Body of pancreas (tissue), 4 donors: ENCODE measurements at regions not wholly inside any gene's neighbourhood (a gene's known extent, or its start where the extent isn't known, plus 50 kb on each side); places are given as distances from the start of the nearest gene placed in this dataset.

Experiments
- ATAC-seq: fragments of 150-250 bp; one replicate; pipeline ENCODE4 v1.9.1; 2016
- DNase-seq, 4 donors: peaks; one replicate each; pipeline ENCODE4 v3.0.0-alpha.2; 2019
- H3K27ac ChIP-seq, 4 donors: fragments of 200-600 bp; sonication (generic); 1 replicate in 3 of 4; 2 replicates in 1 of 4; pipeline versions ENCODE4 v1.5.1 to v1.6.1; 2016 to 2019; ENCODE audit warnings: mild to moderate bottlenecking in 1 of 4, mixed read lengths in 1 of 4, moderate library complexity in 1 of 4
- H3K27me3 ChIP-seq, 2 donors: fragments of 200-600 bp; sonication (generic); one replicate each; pipeline ENCODE4 v1.6.0; 2016; ENCODE audit warnings: mild to moderate bottlenecking in 1 of 2
- H3K36me3 ChIP-seq, 2 donors: fragments of 200-600 bp; sonication (generic); replicated peaks in 1 of 2; 2 replicates each; pipeline ENCODE4 v1.5.1; 2016; ENCODE audit warnings: low read depth in 2 of 2; ENCODE audit not compliant: insufficient read depth in 1 of 2
- H3K4me1 ChIP-seq: fragments of 200-600 bp; sonication (generic); one replicate; pipeline ENCODE4 v1.6.0; 2016
- H3K4me3 ChIP-seq, 2 donors: fragments of 200-600 bp; sonication (generic); 1 replicate in 1 of 2; 2 replicates in 1 of 2; pipeline ENCODE4 v1.5.1; 2016 to 2019
- H3K9me3 ChIP-seq, 3 donors: fragments of 200-600 bp; sonication (generic); 1 replicate in 2 of 3; 2 replicates in 1 of 3; pipeline ENCODE4 v1.5.1; 2016
- POLR2A ChIP-seq, 3 donors: fragments of 450-650 bp; IDR thresholded peaks; one replicate each; pipeline ENCODE4 v1.6.1; 2016; ENCODE audit warnings: antibody characterized with exemption in 3 of 3, mild to moderate bottlenecking in 2 of 3
- WGBS, 2 donors: methylation state at CpG; one replicate each; pipeline ENCODE4 v1.1.5; 2017; 5-methylcytosine and 5-hydroxymethylcytosine counted together
- intact Hi-C: fragments of 100-400 bp; cut with DNase I; formaldehyde crosslinking; loops from one replicate; pipeline ENCODE4 v1.15.1; 2023
- TF ChIP-seq, protein P1 (sequence below), 7 experiments: fragments of 450-650 bp in 4 of 7; fragments of 200-600 bp in 3 of 7; sonication (generic) in 3 of 7; IDR thresholded peaks; one replicate each; pipeline ENCODE4 v1.5.1; 2016 to 2019; ENCODE audit warnings: antibody characterized with exemption in 7 of 7

DNA sequence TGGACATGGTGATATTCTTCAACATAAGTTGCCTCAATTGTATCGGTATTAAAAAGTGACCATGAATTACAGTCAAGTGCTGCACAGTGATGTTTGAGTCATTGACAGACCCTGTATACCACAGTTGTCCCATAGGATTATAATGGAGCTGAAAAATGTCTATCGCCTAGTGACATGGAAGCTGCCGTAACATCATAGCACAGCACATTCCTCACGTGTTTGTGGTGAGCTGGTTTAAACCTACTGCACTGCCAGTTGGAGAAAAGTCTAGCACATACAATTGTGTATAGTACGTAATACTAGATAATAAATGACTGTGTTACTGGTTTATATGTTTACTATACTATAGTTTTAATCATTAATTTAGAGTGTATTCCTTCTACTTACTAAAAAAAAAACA lies 150.2 kb downstream of the CDH26 start:
- no peaks in the 10 kb centered on the region for H3K36me3 ChIP-seq
- H3K27me3 ChIP-seq: no peaks in the 10 kb centered on the region
- no peaks in the 10 kb centered on the region for H3K9me3 ChIP-seq
- H3K27ac ChIP-seq: no peak overlapping the region
- no peak overlapping the region for H3K4me3 ChIP-seq
- DNase-seq: no peak
- WGBS, 2 donors: 77 to 85% methylated on average over 5 of the region's 5 CpGs
- no peak for TF ChIP-seq POLR2A (IDR thresholded peaks at IDR 0.05)
- TF ChIP-seq, protein P1, sequence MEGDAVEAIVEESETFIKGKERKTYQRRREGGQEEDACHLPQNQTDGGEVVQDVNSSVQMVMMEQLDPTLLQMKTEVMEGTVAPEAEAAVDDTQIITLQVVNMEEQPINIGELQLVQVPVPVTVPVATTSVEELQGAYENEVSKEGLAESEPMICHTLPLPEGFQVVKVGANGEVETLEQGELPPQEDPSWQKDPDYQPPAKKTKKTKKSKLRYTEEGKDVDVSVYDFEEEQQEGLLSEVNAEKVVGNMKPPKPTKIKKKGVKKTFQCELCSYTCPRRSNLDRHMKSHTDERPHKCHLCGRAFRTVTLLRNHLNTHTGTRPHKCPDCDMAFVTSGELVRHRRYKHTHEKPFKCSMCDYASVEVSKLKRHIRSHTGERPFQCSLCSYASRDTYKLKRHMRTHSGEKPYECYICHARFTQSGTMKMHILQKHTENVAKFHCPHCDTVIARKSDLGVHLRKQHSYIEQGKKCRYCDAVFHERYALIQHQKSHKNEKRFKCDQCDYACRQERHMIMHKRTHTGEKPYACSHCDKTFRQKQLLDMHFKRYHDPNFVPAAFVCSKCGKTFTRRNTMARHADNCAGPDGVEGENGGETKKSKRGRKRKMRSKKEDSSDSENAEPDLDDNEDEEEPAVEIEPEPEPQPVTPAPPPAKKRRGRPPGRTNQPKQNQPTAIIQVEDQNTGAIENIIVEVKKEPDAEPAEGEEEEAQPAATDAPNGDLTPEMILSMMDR (IDR thresholded peaks at IDR 0.05): no peak
- H3K4me1 ChIP-seq: no peaks in the 10 kb centered on the region
- no peak for ATAC-seq
- intact Hi-C loops: no loop called here

DNA sequence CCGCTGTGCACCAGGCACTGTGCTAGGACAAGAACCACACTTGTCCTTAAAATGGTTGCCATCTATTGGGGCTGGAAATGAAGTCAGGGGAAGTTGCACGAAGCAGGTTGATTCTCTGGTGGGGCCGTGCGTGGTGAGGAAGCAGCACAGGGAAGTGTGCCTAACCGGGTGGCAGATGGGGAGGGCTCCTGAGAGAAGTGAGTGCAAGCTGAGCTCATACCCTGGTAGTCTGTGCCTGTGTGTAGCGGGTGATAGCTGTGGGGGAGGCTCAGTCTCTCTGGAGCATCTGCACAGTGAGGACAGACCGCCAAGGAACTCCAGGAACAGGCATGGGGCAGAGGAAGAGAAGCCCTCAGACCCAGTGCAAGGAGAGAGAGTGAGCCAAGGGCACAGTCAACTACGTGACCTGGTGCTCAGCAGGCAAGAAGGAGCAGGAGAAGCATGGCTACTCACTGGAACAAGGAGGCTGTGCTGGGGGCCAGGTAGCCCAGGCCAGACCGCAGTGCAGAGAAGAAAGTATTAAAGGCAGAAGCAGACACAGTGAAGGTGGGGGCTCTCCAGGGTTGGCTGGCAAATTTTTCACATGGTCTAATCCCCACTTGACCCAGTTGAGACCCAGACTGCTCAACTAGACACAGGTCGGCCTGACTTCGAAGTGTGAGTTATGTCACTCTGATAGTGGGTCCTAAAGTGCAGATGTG lies 155.0 kb downstream of the CDH26 start:
- no peaks in the 10 kb centered on the region for H3K4me1 ChIP-seq
- intact Hi-C loops: no loop called here
- H3K9me3 ChIP-seq: no peaks in the 10 kb centered on the region
- H3K27me3 ChIP-seq: peaks cover 0 to 3% of the 10 kb centered on the region in 2 donors
- no peak overlapping the region for H3K27ac ChIP-seq
- 67 to 74% methylated on average over 11 of the region's 11 CpGs for WGBS, 2 donors
- ATAC-seq (no peak), DNase-seq (no peak)
- H3K4me3 ChIP-seq: no peak overlapping the region
- no peaks in the 10 kb centered on the region for H3K36me3 ChIP-seq
- no peak for TF ChIP-seq POLR2A (IDR thresholded peaks at IDR 0.05)
- TF ChIP-seq, protein P1 (IDR thresholded peaks at IDR 0.05): no peak

DNA sequence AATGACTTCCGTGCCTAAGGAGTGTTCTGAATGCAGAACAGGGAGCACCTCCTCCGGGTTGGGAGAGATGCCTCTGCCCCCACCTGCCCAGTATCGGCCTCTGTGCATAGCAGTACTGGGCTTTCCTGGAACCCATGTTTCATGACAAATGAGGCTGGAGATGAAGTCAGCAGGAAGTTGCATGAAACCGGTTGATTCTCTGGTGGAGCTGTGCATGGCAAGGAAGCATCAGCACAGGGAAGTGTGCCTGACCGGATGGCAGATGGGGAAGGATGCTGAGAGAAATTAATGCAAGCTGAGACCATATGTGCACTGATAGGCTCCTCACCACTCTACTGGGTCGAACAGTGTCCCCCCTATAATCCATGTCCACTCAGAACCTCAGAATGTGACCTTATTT lies 155.5 kb downstream of the CDH26 start:
- DNase-seq (no peak), ATAC-seq (no peak)

DNA sequence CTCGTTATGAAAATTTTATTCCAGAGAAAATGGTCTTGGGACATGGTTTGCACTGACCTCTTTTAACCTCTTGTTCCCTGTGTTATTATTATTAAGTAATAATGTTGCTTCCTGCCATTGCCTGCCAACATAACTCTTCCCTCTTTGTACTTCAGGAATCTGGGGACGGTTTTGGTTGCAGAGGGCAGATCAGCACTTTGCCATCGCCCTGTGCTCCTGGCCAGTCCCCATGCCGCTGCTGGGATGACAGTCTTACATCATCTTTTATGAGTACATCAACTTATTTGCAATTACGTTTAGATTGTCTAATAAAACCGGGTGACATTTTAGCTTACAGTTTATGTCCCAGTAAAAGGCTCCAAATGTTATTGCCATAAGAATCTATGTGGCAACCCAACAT lies 157.2 kb downstream of the CDH26 start:
- Histone ChIP-seq H3K9me3 (no peaks in the 10 kb centered on the region), H3K4me1 (no peaks in the 10 kb centered on the region), H3K36me3 (no peaks in the 10 kb centered on the region), H3K27ac (no peak overlapping the region), H3K27me3 (peaks cover 0 to 3% of the 10 kb centered on the region in 2 donors), H3K4me3 (no peak overlapping the region)
- TF ChIP-seq, protein P1 (IDR thresholded peaks at IDR 0.05): no peak
- no peak for TF ChIP-seq POLR2A (IDR thresholded peaks at IDR 0.05)
- 44 to 53% methylated on average over 6 of the region's 6 CpGs for WGBS, 2 donors
- ATAC-seq (no peak), DNase-seq (no peak)
- intact Hi-C loops: no loop called here

More for the DNA sequence above, 155.5 kb downstream of the CDH26 start:
- intact Hi-C loops: no loop called here
- no peak overlapping the region for H3K27ac ChIP-seq
- H3K27me3 ChIP-seq: peaks cover 0 to 3% of the 10 kb centered on the region in 2 donors
- H3K36me3 ChIP-seq: no peaks in the 10 kb centered on the region
- WGBS, 2 donors: 53 to 55% methylated on average over 6 of the region's 6 CpGs
- H3K9me3 ChIP-seq: no peaks in the 10 kb centered on the region
- no peak overlapping the region for H3K4me3 ChIP-seq
- no peaks in the 10 kb centered on the region for H3K4me1 ChIP-seq
- TF ChIP-seq, protein P1 (IDR thresholded peaks at IDR 0.05): no peak
- TF ChIP-seq POLR2A (IDR thresholded peaks at IDR 0.05): no peak
